Gastroesophageal sphincter (tissue), 4 donors: ENCODE measurements at regions not wholly inside any gene's neighbourhood (a gene's known extent, or its start where the extent isn't known, plus 50 kb on each side); places are given as distances from the start of the nearest gene placed in this dataset.

Experiments used
- ATAC-seq: fragments of 150-250 bp; one replicate; pipeline ENCODE4 v1.9.1; 2016; ENCODE audit warnings: mild to moderate bottlenecking, moderate library complexity
- H3K27ac ChIP-seq, 4 donors: fragments of 200-600 bp; sonication (generic) in 3 of 4; 1 replicate in 3 of 4; 2 replicates in 1 of 4; pipeline ENCODE4 v1.5.1; 2016 to 2019
- H3K27me3 ChIP-seq: fragments of 200-600 bp; sonication (generic); one replicate; pipeline ENCODE4 v1.5.1; 2019
- H3K36me3 ChIP-seq, 2 donors: fragments of 200-600 bp; sonication (generic); one replicate each; pipeline ENCODE4 v1.5.1; 2019; ENCODE audit warnings: control low read depth in 1 of 2
- H3K4me1 ChIP-seq, 3 donors: fragments of 200-600 bp; sonication (generic); 1 replicate in 2 of 3; 2 replicates in 1 of 3; pipeline ENCODE4 v1.5.1; 2016 to 2019; ENCODE audit warnings: control low read depth in 2 of 3
- H3K4me3 ChIP-seq, 2 donors: fragments of 200-600 bp; sonication (generic); one replicate each; pipeline ENCODE4 v1.5.1; 2019; ENCODE audit warnings: mild to moderate bottlenecking in 1 of 2, moderate library complexity in 1 of 2
- H3K9me3 ChIP-seq, 3 donors: fragments of 200-600 bp; sonication (generic); one replicate each; pipeline ENCODE4 v1.5.1; 2017 to 2019; ENCODE audit warnings: control low read depth in 2 of 3
- EP300 ChIP-seq: sonication (generic); formaldehyde crosslinking; IDR thresholded peaks from one replicate; pipeline ENCODE4 v1.6.1; 2017; ENCODE audit warnings: antibody characterized with exemption, mild to moderate bottlenecking
- POLR2A ChIP-seq, 2 donors: fragments of 450-650 bp; IDR thresholded peaks; one replicate each; pipeline ENCODE4 v1.6.1; 2017; ENCODE audit warnings: antibody characterized with exemption in 2 of 2, mild to moderate bottlenecking in 2 of 2, moderate library complexity in 1 of 2
- POLR2AphosphoS5 ChIP-seq: sonication (generic); formaldehyde crosslinking; IDR thresholded peaks from one replicate; pipeline ENCODE4 v1.6.1; 2017; ENCODE audit warnings: antibody characterized with exemption
- WGBS, 2 donors: methylation state at CpG; one replicate each; pipeline ENCODE4 v1.1.5; 2018; ENCODE audit warnings: low coverage in 1 of 2; 5-methylcytosine and 5-hydroxymethylcytosine counted together
- TF ChIP-seq, protein P1 (sequence below), 4 experiments: fragments of 200-600 bp in 2 of 4; fragments of 450-650 bp in 2 of 4; sonication (generic) in 1 of 4; IDR thresholded peaks; one replicate each; pipeline ENCODE4 v1.5.1; 2017 to 2019; ENCODE audit warnings: antibody characterized with exemption in 4 of 4, mild to moderate bottlenecking in 2 of 4, moderate library complexity in 2 of 4

DNA sequence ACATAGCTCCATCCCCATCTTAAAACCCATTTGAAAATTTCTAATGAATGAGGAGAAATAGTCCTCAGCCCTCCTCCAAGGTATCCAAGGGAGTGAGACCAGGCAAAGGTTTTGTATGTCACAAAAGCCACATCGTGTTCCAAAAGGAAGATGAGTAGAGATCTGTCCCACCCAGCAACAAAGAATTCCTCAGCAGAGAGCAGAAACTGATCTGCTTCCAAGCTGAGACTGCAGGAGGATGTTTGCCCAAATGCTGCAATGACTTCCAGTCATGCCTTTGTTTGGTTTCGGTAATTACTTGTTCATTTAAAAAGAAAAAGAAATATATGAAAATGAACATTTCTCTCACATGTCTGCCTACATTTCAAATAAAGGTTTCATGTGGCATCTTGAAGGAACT is 186.9 kb downstream of the SETD4 start:
- TF ChIP-seq EP300 (no peak), POLR2A (IDR thresholded peaks at IDR 0.05) (no peak), POLR2AphosphoS5 (no peak)
- TF ChIP-seq, protein P1, sequence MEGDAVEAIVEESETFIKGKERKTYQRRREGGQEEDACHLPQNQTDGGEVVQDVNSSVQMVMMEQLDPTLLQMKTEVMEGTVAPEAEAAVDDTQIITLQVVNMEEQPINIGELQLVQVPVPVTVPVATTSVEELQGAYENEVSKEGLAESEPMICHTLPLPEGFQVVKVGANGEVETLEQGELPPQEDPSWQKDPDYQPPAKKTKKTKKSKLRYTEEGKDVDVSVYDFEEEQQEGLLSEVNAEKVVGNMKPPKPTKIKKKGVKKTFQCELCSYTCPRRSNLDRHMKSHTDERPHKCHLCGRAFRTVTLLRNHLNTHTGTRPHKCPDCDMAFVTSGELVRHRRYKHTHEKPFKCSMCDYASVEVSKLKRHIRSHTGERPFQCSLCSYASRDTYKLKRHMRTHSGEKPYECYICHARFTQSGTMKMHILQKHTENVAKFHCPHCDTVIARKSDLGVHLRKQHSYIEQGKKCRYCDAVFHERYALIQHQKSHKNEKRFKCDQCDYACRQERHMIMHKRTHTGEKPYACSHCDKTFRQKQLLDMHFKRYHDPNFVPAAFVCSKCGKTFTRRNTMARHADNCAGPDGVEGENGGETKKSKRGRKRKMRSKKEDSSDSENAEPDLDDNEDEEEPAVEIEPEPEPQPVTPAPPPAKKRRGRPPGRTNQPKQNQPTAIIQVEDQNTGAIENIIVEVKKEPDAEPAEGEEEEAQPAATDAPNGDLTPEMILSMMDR (IDR thresholded peaks at IDR 0.05), result no peak
- Histone ChIP-seq H3K27ac (no peak overlapping the region), H3K27me3 (no peaks in the 10 kb centered on the region), H3K9me3 (peaks cover 0 to 16% (median 0%) of the 10 kb centered on the region in 3 donors), H3K36me3 (no peaks in the 10 kb centered on the region), H3K4me1 (no peaks in the 10 kb centered on the region), H3K4me3 (no peak overlapping the region)
- WGBS, 2 donors, result 14 to 33% methylated on average over 1 to 2 of the region's 2 CpGs
- ATAC-seq, result no peak

DNA sequence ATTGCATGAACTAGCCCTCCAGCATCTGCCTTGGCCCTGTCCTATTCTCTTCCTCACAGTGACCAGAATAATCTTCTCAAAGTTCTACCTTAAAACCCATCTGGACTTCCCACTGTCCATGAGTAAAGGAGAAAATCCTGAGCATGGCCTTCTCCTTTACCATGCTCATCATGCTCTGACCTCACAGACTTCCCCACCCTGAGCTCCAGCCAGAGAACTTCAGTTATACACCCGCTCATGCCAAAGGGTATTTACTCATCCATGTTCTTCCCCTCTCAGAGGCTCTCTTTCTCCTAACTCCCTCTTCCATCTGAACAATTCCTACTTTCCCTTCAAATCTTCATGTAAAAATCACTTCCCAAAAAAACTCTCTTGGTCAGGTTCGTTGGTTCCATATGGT is 188.4 kb downstream of the SETD4 start:
- H3K9me3 ChIP-seq, result peaks cover 0 to 17% (median 0%) of the 10 kb centered on the region in 3 donors
- ATAC-seq, result no peak
- TF ChIP-seq, protein P1 (IDR thresholded peaks at IDR 0.05), result no peak
- TF ChIP-seq POLR2A (IDR thresholded peaks at IDR 0.05) (no peak), EP300 (no peak), POLR2AphosphoS5 (no peak)
- no peak overlapping the region for H3K27ac ChIP-seq
- no peak overlapping the region for H3K4me3 ChIP-seq
- no peaks in the 10 kb centered on the region for H3K36me3 ChIP-seq
- WGBS, 2 donors, result 82 to 92% methylated on average over 2 of the region's 2 CpGs
- no peaks in the 10 kb centered on the region for H3K4me1 ChIP-seq
- no peaks in the 10 kb centered on the region for H3K27me3 ChIP-seq

DNA sequence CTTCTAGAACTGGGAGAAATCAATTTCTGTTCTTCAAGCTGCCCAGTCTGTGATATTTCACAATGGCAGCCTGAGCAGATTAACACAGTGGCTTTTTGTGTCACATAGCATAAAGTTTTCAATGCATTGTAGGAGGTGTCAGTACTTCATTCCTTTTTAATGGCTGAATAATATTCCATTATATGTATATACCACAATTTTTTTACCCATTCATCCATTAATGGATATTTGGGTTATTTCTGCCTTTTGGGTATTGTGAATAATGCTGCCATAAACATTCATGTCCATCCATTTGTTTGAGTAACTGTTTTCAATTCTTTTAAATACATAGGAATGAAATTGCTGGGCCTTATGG is 191.5 kb downstream of the SETD4 start:
- ATAC-seq, result no peak
- Histone ChIP-seq H3K4me1 (no peaks in the 10 kb centered on the region), H3K27me3 (no peaks in the 10 kb centered on the region), H3K27ac (no peak overlapping the region), H3K9me3 (peaks cover 0 to 13% (median 0%) of the 10 kb centered on the region in 3 donors), H3K36me3 (no peaks in the 10 kb centered on the region), H3K4me3 (no peak overlapping the region)
- no peak for TF ChIP-seq EP300
- TF ChIP-seq POLR2AphosphoS5, result no peak
- TF ChIP-seq POLR2A (IDR thresholded peaks at IDR 0.05), result no peak
- TF ChIP-seq, protein P1 (IDR thresholded peaks at IDR 0.05), result no peak

DNA sequence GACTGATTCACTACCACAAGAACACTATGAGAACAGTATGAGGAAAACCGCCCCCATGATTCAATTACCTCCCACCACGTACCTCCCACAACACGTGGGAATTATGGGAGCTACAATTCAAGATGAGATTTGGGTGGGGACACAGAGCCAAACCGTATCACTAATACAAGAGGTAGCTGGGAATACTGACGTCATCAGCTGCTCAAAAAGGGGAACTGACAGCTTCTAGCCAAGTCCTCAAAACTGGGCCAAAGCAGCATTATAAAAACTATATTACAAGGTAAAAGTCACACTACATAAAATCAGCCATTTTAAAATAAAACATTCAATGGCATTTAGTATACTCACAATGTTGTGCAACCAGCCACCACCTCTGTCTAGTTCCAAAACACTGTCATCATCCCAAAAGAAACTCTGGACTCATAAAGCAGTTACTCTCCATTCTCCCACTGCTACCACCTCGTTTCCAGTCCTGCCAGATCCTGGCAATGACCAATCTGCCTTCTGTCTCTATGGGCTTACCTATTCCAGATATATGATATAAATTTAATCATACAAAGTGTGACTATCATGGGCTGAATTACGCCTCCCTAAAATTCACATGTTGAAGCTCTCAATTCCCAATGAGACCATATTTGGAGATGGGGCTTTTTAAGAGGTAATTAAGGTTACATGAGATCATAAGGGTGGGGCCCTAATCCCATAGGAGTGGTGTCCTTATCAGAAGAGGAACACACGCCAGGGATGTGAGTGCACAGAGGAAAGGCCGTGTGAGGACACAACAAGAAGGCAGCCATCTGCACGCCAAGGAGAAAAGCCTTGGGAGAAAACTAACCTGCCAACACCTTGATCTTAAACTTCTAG is 192.1 kb downstream of the SETD4 start:
- ATAC-seq, result no peak
- Histone ChIP-seq H3K36me3 (no peaks in the 10 kb centered on the region), H3K4me1 (no peaks in the 10 kb centered on the region), H3K4me3 (no peak overlapping the region), H3K27me3 (no peaks in the 10 kb centered on the region), H3K9me3 (peaks cover 0 to 13% (median 0%) of the 10 kb centered on the region in 3 donors), H3K27ac (no peak overlapping the region)
- 65 to 72% methylated on average over 8 to 9 of the region's 10 CpGs for whole genome bisulfite sequencing, 2 donors
- TF ChIP-seq EP300 (no peak), POLR2AphosphoS5 (no peak), POLR2A (IDR thresholded peaks at IDR 0.05) (no peak)
- TF ChIP-seq, protein P1 (IDR thresholded peaks at IDR 0.05), result no peak

DNA sequence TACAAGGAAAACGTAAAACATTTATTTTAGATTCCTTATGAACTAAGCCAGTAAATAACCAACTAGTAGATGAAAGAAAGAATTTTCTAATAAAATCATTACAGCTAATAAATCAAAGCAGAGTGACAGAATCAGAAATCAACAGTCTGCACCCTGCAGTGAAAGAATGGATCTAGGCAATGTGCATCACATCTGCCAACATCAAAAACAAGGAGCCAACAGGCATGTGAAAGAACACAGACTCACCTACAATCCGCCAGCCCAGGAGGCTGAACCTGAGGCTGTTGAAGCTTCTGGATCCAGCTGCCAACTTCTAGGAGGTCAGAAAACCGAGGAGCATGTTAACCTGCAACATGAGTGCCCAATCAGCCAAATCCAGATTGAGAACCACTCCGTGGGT is 196.3 kb downstream of the SETD4 start:
- Histone ChIP-seq H3K9me3 (peaks cover 0 to 11% (median 0%) of the 10 kb centered on the region in 3 donors), H3K27me3 (peaks cover 7% of the 10 kb centered on the region), H3K36me3 (no peaks in the 10 kb centered on the region), H3K27ac (no peak overlapping the region), H3K4me3 (no peak overlapping the region), H3K4me1 (no peaks in the 10 kb centered on the region)
- no peak for ATAC-seq
- TF ChIP-seq POLR2A (IDR thresholded peaks at IDR 0.05) (no peak), EP300 (no peak), POLR2AphosphoS5 (no peak)
- TF ChIP-seq, protein P1 (IDR thresholded peaks at IDR 0.05), result no peak
- 61 to 89% methylated on average over 2 to 4 of the region's 4 CpGs for WGBS, 2 donors
